HFFc6 (cell line): ENCODE measurements at regions not wholly inside any gene's neighbourhood (a gene's known extent, or its start where the extent isn't known, plus 50 kb on each side); places are given as distances from the start of the nearest gene placed in this dataset.
A peak's percentile ranks its signal among the peaks of the same experiment; 100 is the strongest.

Experiments used
- DNase-seq: peaks from one replicate; pipeline ENCODE4 v3.0.0-alpha.2; 2018
- H3K27ac Mint-ChIP-seq: 2 replicates; pipeline ENCODE4 v1.8.0; 2020; ENCODE audit warnings: mild to moderate bottlenecking, mixed read lengths
- H3K27me3 Mint-ChIP-seq: 2 replicates; pipeline ENCODE4 v1.8.0; 2021; ENCODE audit warnings: mild to moderate bottlenecking, moderate library complexity, mixed read lengths; ENCODE audit not compliant: insufficient read depth
- H3K36me3 Mint-ChIP-seq: 2 replicates; pipeline ENCODE4 v1.8.0; 2021; ENCODE audit warnings: low read depth, mixed read lengths
- H3K4me1 Mint-ChIP-seq: 2 replicates; pipeline ENCODE4 v1.8.0; 2020; ENCODE audit warnings: low read depth, mixed read lengths
- H3K4me3 Mint-ChIP-seq: 2 replicates; pipeline ENCODE4 v1.8.0; 2020; ENCODE audit warnings: mild to moderate bottlenecking, moderate library complexity, mixed read lengths
- H3K9me3 Mint-ChIP-seq: 2 replicates; pipeline ENCODE4 v1.8.0; 2020; ENCODE audit warnings: mild to moderate bottlenecking, mixed read lengths
- CTCF ChIP-seq: fragments of 200-600 bp; sonication (generic); IDR thresholded peaks from 2 replicates; pipeline ENCODE4 v1.5.0; 2021; ENCODE audit warnings: antibody characterized with exemption, mild to moderate bottlenecking

GRCh38 chr4:108365551-108365950, 196.8 kb upstream of the LEF1 start:
- Mint-ChIP-seq H3K27ac (no peak overlapping the region), H3K4me1 (peaks cover 19% of the 10 kb centered on the region; the same call in 1 of the 2 replicates), H3K36me3 (no peaks in the 10 kb centered on the region), H3K9me3 (no peaks in the 10 kb centered on the region; the same call in 1 of the 2 replicates), H3K4me3 (no peak overlapping the region), H3K27me3 (peaks cover 23% of the 10 kb centered on the region; the same call in 1 of the 2 replicates)
- no peak for TF ChIP-seq CTCF
- no peak for DNase-seq

GRCh38 chr4:108361886-108362285, 193.2 kb upstream of the LEF1 start:
- Mint-ChIP-seq H3K4me3 (no peak overlapping the region), H3K36me3 (no peaks in the 10 kb centered on the region), H3K9me3 (no peaks in the 10 kb centered on the region; the same call in 1 of the 2 replicates), H3K27ac (no peak overlapping the region), H3K4me1 (peaks cover 26% of the 10 kb centered on the region; the same call in 1 of the 2 replicates), H3K27me3 (no peaks in the 10 kb centered on the region)
- DNase-seq = no peak
- no peak for TF ChIP-seq CTCF

GRCh38 chr4:108361446-108361820, 192.7 kb upstream of the LEF1 start:
- Mint-ChIP-seq H3K36me3 (no peaks in the 10 kb centered on the region), H3K4me1 (peaks cover 26% of the 10 kb centered on the region; the same call in 1 of the 2 replicates), H3K4me3 (no peak overlapping the region), H3K27me3 (no peaks in the 10 kb centered on the region), H3K9me3 (no peaks in the 10 kb centered on the region; the same call in 1 of the 2 replicates), H3K27ac (peak overlapping the region; percentile 68; the same call in 1 of the 2 replicates)
- no peak for DNase-seq
- no peak for TF ChIP-seq CTCF

GRCh38 chr4:108360754-108361445, 192.2 kb upstream of the LEF1 start:
- no peak for TF ChIP-seq CTCF
- Mint-ChIP-seq H3K27me3 (no peaks in the 10 kb centered on the region), H3K27ac (peak overlapping the region; percentile 68; the same call in 1 of the 2 replicates), H3K4me1 (peaks cover 26% of the 10 kb centered on the region; the same call in 1 of the 2 replicates), H3K9me3 (no peaks in the 10 kb centered on the region; the same call in 1 of the 2 replicates), H3K36me3 (no peaks in the 10 kb centered on the region), H3K4me3 (peak overlapping the region; percentile 65; the same call in 1 of the 2 replicates)
- DNase-seq = peak; percentile 91

GRCh38 chr4:108359986-108360681, 191.4 kb upstream of the LEF1 start:
- Mint-ChIP-seq H3K9me3 (no peaks in the 10 kb centered on the region; the same call in 1 of the 2 replicates), H3K27ac (no peak overlapping the region; the same call in 1 of the 2 replicates), H3K4me3 (peak overlapping the region; percentile 65; the same call in 1 of the 2 replicates), H3K36me3 (no peaks in the 10 kb centered on the region), H3K27me3 (no peaks in the 10 kb centered on the region), H3K4me1 (peaks cover 26% of the 10 kb centered on the region; the same call in 1 of the 2 replicates)
- TF ChIP-seq CTCF = no peak
- no peak for DNase-seq
